ENCODE measurements at regions not wholly inside any gene's neighbourhood (a gene's known extent, or its start where the extent isn't known, plus 50 kb on each side); places are given as distances from the start of the nearest gene placed in this dataset.

DNA sequence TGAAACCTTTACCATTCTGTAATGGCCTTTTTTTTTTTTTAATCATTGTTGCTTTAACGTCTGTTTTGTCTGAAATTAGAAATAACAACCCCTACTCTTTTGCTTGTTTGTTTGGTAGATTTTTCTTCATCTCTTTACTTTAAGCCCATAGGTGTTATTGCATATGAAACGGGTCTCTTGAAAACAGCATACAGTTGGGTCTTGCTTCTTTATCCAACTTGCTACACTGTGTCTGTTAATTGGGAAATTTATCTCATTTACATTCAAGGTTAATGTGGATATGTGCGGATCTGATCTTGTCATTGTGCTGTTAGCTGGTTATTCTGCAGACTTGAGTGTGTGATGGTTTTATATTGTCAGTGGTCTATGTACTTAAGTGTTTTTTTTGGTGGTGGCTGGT lies 78.9 kb upstream of the COP1 start:
- no peak overlapping the region for H3K4me3 ChIP-seq (ENCODE audit: low read depth, low read length)
- no peak for DNase-seq (ENCODE audit: low read depth)
- TF ChIP-seq, protein P1, sequence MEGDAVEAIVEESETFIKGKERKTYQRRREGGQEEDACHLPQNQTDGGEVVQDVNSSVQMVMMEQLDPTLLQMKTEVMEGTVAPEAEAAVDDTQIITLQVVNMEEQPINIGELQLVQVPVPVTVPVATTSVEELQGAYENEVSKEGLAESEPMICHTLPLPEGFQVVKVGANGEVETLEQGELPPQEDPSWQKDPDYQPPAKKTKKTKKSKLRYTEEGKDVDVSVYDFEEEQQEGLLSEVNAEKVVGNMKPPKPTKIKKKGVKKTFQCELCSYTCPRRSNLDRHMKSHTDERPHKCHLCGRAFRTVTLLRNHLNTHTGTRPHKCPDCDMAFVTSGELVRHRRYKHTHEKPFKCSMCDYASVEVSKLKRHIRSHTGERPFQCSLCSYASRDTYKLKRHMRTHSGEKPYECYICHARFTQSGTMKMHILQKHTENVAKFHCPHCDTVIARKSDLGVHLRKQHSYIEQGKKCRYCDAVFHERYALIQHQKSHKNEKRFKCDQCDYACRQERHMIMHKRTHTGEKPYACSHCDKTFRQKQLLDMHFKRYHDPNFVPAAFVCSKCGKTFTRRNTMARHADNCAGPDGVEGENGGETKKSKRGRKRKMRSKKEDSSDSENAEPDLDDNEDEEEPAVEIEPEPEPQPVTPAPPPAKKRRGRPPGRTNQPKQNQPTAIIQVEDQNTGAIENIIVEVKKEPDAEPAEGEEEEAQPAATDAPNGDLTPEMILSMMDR (IDR thresholded peaks at IDR 0.05; ENCODE audit: low read depth, low read length, missing control alignments): no peak

DNA sequence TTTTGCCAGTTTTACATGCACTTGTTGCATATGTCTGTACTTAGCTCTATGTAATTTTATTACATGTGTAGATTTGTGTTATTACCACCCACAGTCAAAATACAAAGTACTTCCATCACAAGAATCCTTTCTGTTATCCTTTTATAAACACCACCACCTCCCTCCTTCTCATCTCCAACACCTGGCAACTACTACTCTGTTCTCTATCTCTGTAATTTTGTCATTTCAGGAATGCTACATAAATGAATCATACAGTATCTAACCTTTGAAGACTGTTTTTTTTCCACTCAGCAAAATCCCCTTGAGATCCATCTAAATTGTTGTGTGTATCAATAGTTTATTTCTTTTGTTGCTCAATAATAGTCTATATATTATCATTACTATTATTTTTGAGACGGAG lies 64.5 kb upstream of the COP1 start:
- TF ChIP-seq, protein P1 (IDR thresholded peaks at IDR 0.05; ENCODE audit: low read depth, low read length, missing control alignments): no peak
- no peak for DNase-seq (ENCODE audit: low read depth)
- H3K4me3 ChIP-seq (ENCODE audit: low read depth, low read length): no peak overlapping the region
